Liver (tissue), 8 donors: ENCODE measurements at regions not wholly inside any gene's neighbourhood (a gene's known extent, or its start where the extent isn't known, plus 50 kb on each side); places are given as distances from the start of the nearest gene placed in this dataset.

Experiments
- DNase-seq: peaks from one replicate; pipeline ENCODE4 v3.0.0-alpha.2; 2017; ENCODE audit warnings: low spot score
- H3K27ac ChIP-seq, 2 donors: one replicate each; pipeline ENCODE4 v1.7.0; 2013; ENCODE audit warnings: inconsistent platforms in 2 of 2, low read length in 2 of 2, control low read depth in 1 of 2, low read depth in 1 of 2, mild to moderate bottlenecking in 1 of 2
- H3K27me3 ChIP-seq, 4 donors: one replicate each; pipeline versions ENCODE4 v1.6.1 to v1.7.0; 2013; ENCODE audit warnings: low read length in 3 of 4, inconsistent platforms in 1 of 4, mild to moderate bottlenecking in 1 of 4, moderate library complexity in 1 of 4; ENCODE audit not compliant: control insufficient read depth in 4 of 4, insufficient read depth in 4 of 4
- H3K36me3 ChIP-seq, 4 donors: one replicate each; pipeline versions ENCODE4 v1.6.1 to v1.7.0; 2013; ENCODE audit warnings: low read length in 3 of 4, mild to moderate bottlenecking in 3 of 4, low read depth in 1 of 4, moderate library complexity in 1 of 4; ENCODE audit not compliant: control insufficient read depth in 4 of 4, insufficient read depth in 3 of 4
- H3K4me1 ChIP-seq, 4 donors: one replicate each; pipeline versions ENCODE4 v1.6.1 to v1.7.0; 2013; ENCODE audit warnings: low read length in 3 of 4, mild to moderate bottlenecking in 3 of 4, moderate library complexity in 1 of 4; ENCODE audit not compliant: control insufficient read depth in 4 of 4, insufficient read depth in 4 of 4
- H3K4me3 ChIP-seq, 3 donors: one replicate each; pipeline versions ENCODE4 v1.6.1 to v1.7.0; 2013; ENCODE audit warnings: low read length in 3 of 3, control low read depth in 1 of 3, low read depth in 1 of 3, mild to moderate bottlenecking in 1 of 3
- H3K9ac ChIP-seq, 2 donors: one replicate each; pipeline ENCODE4 v1.7.0; 2013; ENCODE audit warnings: low read length in 2 of 2, mild to moderate bottlenecking in 2 of 2, moderate library complexity in 2 of 2, control low read depth in 1 of 2, low read depth in 1 of 2
- H3K9me3 ChIP-seq, 4 donors: one replicate each; pipeline versions ENCODE4 v1.6.1 to v1.7.0; 2013; ENCODE audit warnings: low read length in 3 of 4; ENCODE audit not compliant: control insufficient read depth in 4 of 4
- EGR1 ChIP-seq, 2 donors: IDR thresholded peaks; 2 replicates each; pipeline ENCODE4 v1.6.1; 2016 to 2018; ENCODE audit warnings: antibody characterized with exemption in 2 of 2, low read depth in 2 of 2
- FOXA1 ChIP-seq: IDR thresholded peaks from 2 replicates; pipeline ENCODE4 v1.6.1; 2016; ENCODE audit warnings: antibody characterized with exemption
- FOXA2 ChIP-seq: IDR thresholded peaks from 2 replicates; pipeline ENCODE4 v1.6.1; 2016; ENCODE audit warnings: antibody characterized with exemption
- GABPA ChIP-seq, 2 donors: IDR thresholded peaks in 1 of 2; conservative IDR thresholded peaks in 1 of 2; 2 replicates each; pipeline ENCODE4 v1.6.1; 2016; ENCODE audit warnings: antibody characterized with exemption in 2 of 2, mild to moderate bottlenecking in 1 of 2, moderate library complexity in 1 of 2
- HNF4A ChIP-seq, 2 donors: conservative IDR thresholded peaks; 2 replicates each; pipeline ENCODE4 v1.6.1; 2016; ENCODE audit warnings: antibody characterized with exemption in 2 of 2, mild to moderate bottlenecking in 2 of 2
- HNF4G ChIP-seq: IDR thresholded peaks from 2 replicates; pipeline ENCODE4 v1.6.1; 2016; ENCODE audit warnings: antibody characterized with exemption
- JUND ChIP-seq, 2 donors: IDR thresholded peaks; 2 replicates each; pipeline ENCODE4 v1.6.1; 2016; ENCODE audit warnings: antibody characterized with exemption in 2 of 2
- NR2F2 ChIP-seq: IDR thresholded peaks from 2 replicates; pipeline ENCODE4 v1.6.1; 2016; ENCODE audit warnings: antibody characterized with exemption
- RAD21 ChIP-seq, 2 donors: IDR thresholded peaks; 2 replicates each; pipeline ENCODE4 v1.6.1; 2016; ENCODE audit warnings: antibody characterized with exemption in 2 of 2, mild to moderate bottlenecking in 2 of 2
- REST ChIP-seq: IDR thresholded peaks from 2 replicates; pipeline ENCODE4 v1.6.1; 2016; ENCODE audit warnings: antibody characterized with exemption, mild to moderate bottlenecking
- RXRA ChIP-seq, 2 donors: IDR thresholded peaks; 2 replicates each; pipeline ENCODE4 v1.6.1; 2017 to 2018; ENCODE audit warnings: antibody characterized with exemption in 2 of 2, mild to moderate bottlenecking in 1 of 2
- SP1 ChIP-seq: IDR thresholded peaks from 2 replicates; pipeline ENCODE4 v1.6.1; 2018; ENCODE audit warnings: antibody characterized with exemption, mild to moderate bottlenecking
- TAF1 ChIP-seq: conservative IDR thresholded peaks from 2 replicates; pipeline ENCODE4 v1.6.1; 2016; ENCODE audit warnings: antibody characterized with exemption, mild to moderate bottlenecking
- YY1 ChIP-seq: IDR thresholded peaks from 2 replicates; pipeline ENCODE4 v1.6.1; 2016; ENCODE audit warnings: antibody characterized with exemption, mild to moderate bottlenecking
- ZBTB33 ChIP-seq: IDR thresholded peaks from 2 replicates; pipeline ENCODE4 v1.6.1; 2016; ENCODE audit warnings: antibody characterized with exemption
- WGBS: extraction: QIAGEN DNeasy Blood & Tissue Kit; methylation state at CpG from one replicate; pipeline ENCODE4 v1.1.7; 2013; 5-methylcytosine and 5-hydroxymethylcytosine counted together
- TF ChIP-seq, protein P1 (sequence below): fragments of 150-350 bp; IDR thresholded peaks from 2 replicates; pipeline ENCODE4 v1.5.1; 2017; ENCODE audit warnings: improper control_type of control experiment, low read depth, low read length; ENCODE audit not compliant: missing input control
- TF ChIP-seq, protein P2 (sequence below): IDR thresholded peaks from 2 replicates; pipeline ENCODE4 v1.6.1; 2016; ENCODE audit warnings: antibody characterized with exemption
- TF ChIP-seq, protein P3 (sequence below): IDR thresholded peaks from 2 replicates; pipeline ENCODE4 v1.6.1; 2016; ENCODE audit warnings: antibody characterized with exemption
- donor health status: healthy.
- donor health status: healthy.
- donor health status: healthy.
- donor health status: healthy.
- donor health status: healthy.

GRCh38 chr4:67131224-67131623 lies 414.1 kb downstream of the CENPC start:
- TF ChIP-seq TAF1 (no peak), FOXA1 (no peak), RXRA (IDR thresholded peaks at IDR 0.05) (no peak), JUND (IDR thresholded peaks at IDR 0.05) (no peak), NR2F2 (no peak), RAD21 (IDR thresholded peaks at IDR 0.05) (no peak), GABPA (IDR thresholded peaks at IDR 0.05 in 1 of 2, conservative IDR thresholded peaks at IDR 0.05 in 1 of 2) (no peak), HNF4A (conservative IDR thresholded peaks at IDR 0.05) (no peak), EGR1 (IDR thresholded peaks at IDR 0.05; ENCODE audit: low read depth in 2 of 2) (no peak), ZBTB33 (no peak), YY1 (no peak), HNF4G (no peak), REST (no peak), FOXA2 (no peak), SP1 (no peak)
- TF ChIP-seq, protein P1, sequence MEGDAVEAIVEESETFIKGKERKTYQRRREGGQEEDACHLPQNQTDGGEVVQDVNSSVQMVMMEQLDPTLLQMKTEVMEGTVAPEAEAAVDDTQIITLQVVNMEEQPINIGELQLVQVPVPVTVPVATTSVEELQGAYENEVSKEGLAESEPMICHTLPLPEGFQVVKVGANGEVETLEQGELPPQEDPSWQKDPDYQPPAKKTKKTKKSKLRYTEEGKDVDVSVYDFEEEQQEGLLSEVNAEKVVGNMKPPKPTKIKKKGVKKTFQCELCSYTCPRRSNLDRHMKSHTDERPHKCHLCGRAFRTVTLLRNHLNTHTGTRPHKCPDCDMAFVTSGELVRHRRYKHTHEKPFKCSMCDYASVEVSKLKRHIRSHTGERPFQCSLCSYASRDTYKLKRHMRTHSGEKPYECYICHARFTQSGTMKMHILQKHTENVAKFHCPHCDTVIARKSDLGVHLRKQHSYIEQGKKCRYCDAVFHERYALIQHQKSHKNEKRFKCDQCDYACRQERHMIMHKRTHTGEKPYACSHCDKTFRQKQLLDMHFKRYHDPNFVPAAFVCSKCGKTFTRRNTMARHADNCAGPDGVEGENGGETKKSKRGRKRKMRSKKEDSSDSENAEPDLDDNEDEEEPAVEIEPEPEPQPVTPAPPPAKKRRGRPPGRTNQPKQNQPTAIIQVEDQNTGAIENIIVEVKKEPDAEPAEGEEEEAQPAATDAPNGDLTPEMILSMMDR = no peak
- TF ChIP-seq, protein P2, sequence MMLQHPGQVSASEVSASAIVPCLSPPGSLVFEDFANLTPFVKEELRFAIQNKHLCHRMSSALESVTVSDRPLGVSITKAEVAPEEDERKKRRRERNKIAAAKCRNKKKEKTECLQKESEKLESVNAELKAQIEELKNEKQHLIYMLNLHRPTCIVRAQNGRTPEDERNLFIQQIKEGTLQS = no peak
- TF ChIP-seq, protein P3, sequence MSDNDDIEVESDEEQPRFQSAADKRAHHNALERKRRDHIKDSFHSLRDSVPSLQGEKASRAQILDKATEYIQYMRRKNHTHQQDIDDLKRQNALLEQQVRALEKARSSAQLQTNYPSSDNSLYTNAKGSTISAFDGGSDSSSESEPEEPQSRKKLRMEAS = no peak
- Histone ChIP-seq H3K27me3 (no peaks in the 10 kb centered on the region), H3K4me1 (no peaks in the 10 kb centered on the region), H3K9me3 (no peaks in the 10 kb centered on the region), H3K4me3 (no peak overlapping the region), H3K27ac (no peak overlapping the region), H3K36me3 (no peaks in the 10 kb centered on the region), H3K9ac (no peak overlapping the region)
- no peak for DNase-seq

GRCh38 chr4:67130411-67130810 lies 414.9 kb downstream of the CENPC start:
- Histone ChIP-seq H3K36me3 (no peaks in the 10 kb centered on the region), H3K4me1 (no peaks in the 10 kb centered on the region), H3K9me3 (no peaks in the 10 kb centered on the region), H3K27me3 (no peaks in the 10 kb centered on the region), H3K27ac (no peak overlapping the region), H3K9ac (no peak overlapping the region), H3K4me3 (no peak overlapping the region)
- WGBS = 38% methylated on average over 1 of the region's 1 CpG
- no peak for DNase-seq
- no peak for TF ChIP-seq REST
- no peak for TF ChIP-seq GABPA (IDR thresholded peaks at IDR 0.05 in 1 of 2, conservative IDR thresholded peaks at IDR 0.05 in 1 of 2)
- no peak for TF ChIP-seq EGR1 (IDR thresholded peaks at IDR 0.05; ENCODE audit: low read depth in 2 of 2)
- no peak for TF ChIP-seq FOXA2
